HT-29 (cell line): ENCODE measurements at regions not wholly inside any gene's neighbourhood (a gene's known extent, or its start where the extent isn't known, plus 50 kb on each side); places are given as distances from the start of the nearest gene placed in this dataset.
"Not testable (repeated sequence)": the region's sequence is repeated elsewhere in the genome, so short reads cannot be mapped to it uniquely, and the experiment has no call there.

ENCODE experiments used
- DNase-seq: peaks from one replicate; pipeline ENCODE4 v3.0.0-alpha.2; 2015; ENCODE audit warnings: low spot score

- no peak for DNase-seq
Observed at GRCh38 chr2:142580691-142581090, 296.8 kb upstream of the KYNU start.

GRCh38 chr2:142575561-142575960 is 301.9 kb upstream of the KYNU start:
- DNase-seq: no peak

GRCh38 chr2:142574388-142574787 is 303.1 kb upstream of the KYNU start:
- no peak for DNase-seq

- no peak for DNase-seq
Observed at GRCh38 chr2:142572346-142573132, 304.9 kb upstream of the KYNU start.

- DNase-seq: no peak
Observed at GRCh38 chr2:142571934-142572333, 305.5 kb upstream of the KYNU start.

- no peak for DNase-seq
Observed at GRCh38 chr2:142562900-142563299, 314.6 kb upstream of the KYNU start.

- DNase-seq: no peak
Observed at GRCh38 chr2:142561656-142562055, 315.8 kb upstream of the KYNU start.

GRCh38 chr2:142557391-142557790 is 320.1 kb upstream of the KYNU start:
- DNase-seq: no peak

- not testable (repeated sequence) for DNase-seq
Observed at GRCh38 chr2:142545999-142546398, 331.5 kb upstream of the KYNU start.

- no peak for DNase-seq
Observed at GRCh38 chr2:142545036-142545435, 332.4 kb upstream of the KYNU start.

GRCh38 chr2:142544173-142544572 is 333.3 kb upstream of the KYNU start:
- DNase-seq: no peak

GRCh38 chr2:142542431-142542910 is 335.0 kb upstream of the KYNU start:
- DNase-seq: no peak

GRCh38 chr2:142536966-142537365 is 340.5 kb upstream of the KYNU start:
- no peak for DNase-seq

GRCh38 chr2:142536492-142536891 is 341.0 kb upstream of the KYNU start:
- no peak for DNase-seq

- no peak for DNase-seq
Observed at GRCh38 chr2:142535311-142535710, 342.2 kb upstream of the KYNU start.

- no peak for DNase-seq
Observed at GRCh38 chr2:142533177-142533576, 344.3 kb upstream of the KYNU start.

- peak; percentile 58 for DNase-seq
Observed at GRCh38 chr2:142531377-142531776, 346.1 kb upstream of the KYNU start.

- DNase-seq: no peak
Observed at GRCh38 chr2:142525720-142526119, 351.7 kb upstream of the KYNU start.

- DNase-seq: no peak
Observed at GRCh38 chr2:142521492-142521891, 356.0 kb upstream of the KYNU start.

- DNase-seq: no peak
Observed at GRCh38 chr2:142515493-142515892, 362.0 kb upstream of the KYNU start.

- DNase-seq: no peak
Observed at GRCh38 chr2:142509401-142509800, 368.1 kb upstream of the KYNU start.

- DNase-seq: no peak
Observed at GRCh38 chr2:142504754-142505153, 372.7 kb upstream of the KYNU start.

GRCh38 chr2:142502402-142502801 is 371.6 kb upstream of the LRP1B start:
- DNase-seq: no peak

GRCh38 chr2:142495141-142495540 is 364.3 kb upstream of the LRP1B start:
- DNase-seq: no peak
